HCT116 (cell line): ENCODE measurements at regions not wholly inside any gene's neighbourhood (a gene's known extent, or its start where the extent isn't known, plus 50 kb on each side); places are given as distances from the start of the nearest gene placed in this dataset.

Experiments used
- CEBPB ChIP-seq: IDR thresholded peaks from 2 replicates; pipeline ENCODE4 v1.6.1; 2012; ENCODE audit warnings: low read depth
- CTCF ChIP-seq, 3 experiments: fragments of 200-600 bp in 1 of 3; sonication (generic) in 1 of 3; IDR thresholded peaks in 2 of 3; conservative IDR thresholded peaks in 1 of 3; 2 replicates each; pipeline ENCODE4 v1.5.1; 2012 to 2017; ENCODE audit warnings: low read depth in 2 of 3, low read length in 2 of 3, antibody characterized with exemption in 1 of 3, borderline replicate concordance in 1 of 3, control low read depth in 1 of 3, mild to moderate bottlenecking in 1 of 3, mixed read lengths in 1 of 3, mixed run types in 1 of 3, moderate library complexity in 1 of 3; ENCODE audit not compliant: insufficient read depth in 1 of 3
- EZH2 ChIP-seq: fragments of 200-600 bp; sonication (generic); IDR thresholded peaks from 2 replicates; pipeline ENCODE4 v1.6.1; 2017; ENCODE audit warnings: antibody characterized with exemption, mixed run types
- EZH2phosphoT487 ChIP-seq: fragments of 200-600 bp; IDR thresholded peaks from 2 replicates; pipeline ENCODE4 v1.6.1; 2018; ENCODE audit warnings: antibody characterized with exemption, borderline replicate concordance
- JUND ChIP-seq: IDR thresholded peaks from 2 replicates; pipeline ENCODE4 v1.6.1; 2012
- POLR2A ChIP-seq: IDR thresholded peaks from 2 replicates; pipeline ENCODE4 v1.7.0; 2011; ENCODE audit warnings: borderline replicate concordance; ENCODE audit not compliant: insufficient read depth, insufficient read length; ENCODE audit errors: extremely low read depth
- REST ChIP-seq: IDR thresholded peaks from 2 replicates; pipeline ENCODE4 v1.6.1; 2012; ENCODE audit warnings: low read depth
- SP1 ChIP-seq: IDR thresholded peaks from 2 replicates; pipeline ENCODE4 v1.6.1; 2012; ENCODE audit warnings: low read depth
- YY1 ChIP-seq: IDR thresholded peaks from 2 replicates; pipeline ENCODE4 v1.6.1; 2011; ENCODE audit warnings: low read length, low read depth, moderate library complexity, mild to moderate bottlenecking; ENCODE audit not compliant: insufficient replicate concordance; ENCODE audit errors: extremely low read depth

GRCh38 chr21:27024301-27024700 is 57.4 kb upstream of the ADAMTS5 start:
- TF ChIP-seq POLR2A (no peak), CTCF (IDR thresholded peaks at IDR 0.05 in 2 of 3, conservative IDR thresholded peaks at IDR 0.05 in 1 of 3; ENCODE audit: borderline replicate concordance in 1 of 3, insufficient read depth in 1 of 3, low read depth in 2 of 3, low read length in 2 of 3) (no peak), CEBPB (no peak), SP1 (no peak), REST (no peak), EZH2phosphoT487 (no peak), JUND (no peak), YY1 (no peak), EZH2 (no peak)
